GM12892 (cell line): ENCODE measurements at regions not wholly inside any gene's neighbourhood (a gene's known extent, or its start where the extent isn't known, plus 50 kb on each side); places are given as distances from the start of the nearest gene placed in this dataset.
"Not testable (repeated sequence)": the region's sequence is repeated elsewhere in the genome, so short reads cannot be mapped to it uniquely, and the experiment has no call there.

Experiments
- DNase-seq: peaks from one replicate; pipeline ENCODE4 v3.0.0; 2011; ENCODE audit not compliant: insufficient read length
- FAIRE-seq: peaks from 2 replicates; lab custom pipeline; 2011; peaks lifted over from hg19 to GRCh38; lab: Jason Lieb, UNC
- POLR2A ChIP-seq: IDR thresholded peaks from 2 replicates; pipeline ENCODE4 v1.6.1; 2011; ENCODE audit warnings: low read depth, low read length, control low read depth
- POLR2AphosphoS5 ChIP-seq: IDR thresholded peaks from 2 replicates; pipeline ENCODE4 v1.6.1; 2011; ENCODE audit warnings: low read depth, low read length, control low read depth
- TAF1 ChIP-seq: IDR thresholded peaks from 2 replicates; pipeline ENCODE4 v1.6.1; 2011; ENCODE audit warnings: low read depth, mild to moderate bottlenecking, control low read depth, low read length, borderline replicate concordance

DNA sequence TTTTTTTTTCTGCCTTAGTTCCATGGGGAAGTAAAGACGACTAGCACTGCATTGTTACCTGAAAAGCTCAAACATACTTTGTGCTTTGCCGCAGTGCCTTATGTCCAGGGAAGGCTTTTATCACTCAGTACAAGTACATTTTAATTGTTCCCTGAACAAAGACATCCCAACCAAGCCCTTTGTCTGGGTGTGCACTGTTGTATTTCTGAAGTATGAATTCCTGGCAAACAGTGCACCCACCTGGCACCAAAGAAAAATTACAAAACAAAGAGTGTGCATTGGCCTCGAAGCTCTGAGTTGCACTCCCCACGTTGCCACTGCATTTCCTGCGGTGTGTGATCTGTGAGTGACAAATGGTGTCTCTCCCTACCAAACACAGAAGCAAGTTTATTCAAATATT, 858.5 kb upstream of the PIK3C3 start:
- FAIRE-seq (no peak), DNase-seq (no peak)
- TF ChIP-seq POLR2A = no peak
- no peak for TF ChIP-seq POLR2AphosphoS5
- TF ChIP-seq TAF1 = no peak

- no peak for DNase-seq
- TF ChIP-seq POLR2A (no peak), POLR2AphosphoS5 (no peak), TAF1 (no peak)
- FAIRE-seq = no peak
These were observed 878.0 kb upstream of the PIK3C3 start for GRCh38 chr18:41077076-41077475.

DNA sequence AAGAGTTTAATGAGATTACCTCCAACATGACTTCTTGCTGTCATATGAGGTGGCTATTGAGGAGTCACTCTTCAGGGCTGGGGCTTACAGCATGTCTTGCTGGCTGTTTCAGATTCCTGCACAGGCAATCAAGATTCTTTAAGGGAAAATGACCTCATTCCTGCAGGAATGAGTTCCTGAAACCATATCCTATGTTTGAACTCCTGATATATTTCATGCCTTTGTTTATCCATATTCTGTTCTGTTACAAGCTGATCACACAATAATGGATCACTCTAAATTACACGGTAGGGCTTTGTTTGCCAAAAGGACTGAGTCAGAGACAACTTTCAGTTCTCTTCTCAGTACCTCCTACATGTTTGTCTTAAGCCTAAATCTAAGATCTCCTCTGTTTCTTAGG, 879.8 kb upstream of the PIK3C3 start:
- no peak for FAIRE-seq
- DNase-seq = no peak
- TF ChIP-seq POLR2A (no peak), POLR2AphosphoS5 (no peak), TAF1 (no peak)

DNA sequence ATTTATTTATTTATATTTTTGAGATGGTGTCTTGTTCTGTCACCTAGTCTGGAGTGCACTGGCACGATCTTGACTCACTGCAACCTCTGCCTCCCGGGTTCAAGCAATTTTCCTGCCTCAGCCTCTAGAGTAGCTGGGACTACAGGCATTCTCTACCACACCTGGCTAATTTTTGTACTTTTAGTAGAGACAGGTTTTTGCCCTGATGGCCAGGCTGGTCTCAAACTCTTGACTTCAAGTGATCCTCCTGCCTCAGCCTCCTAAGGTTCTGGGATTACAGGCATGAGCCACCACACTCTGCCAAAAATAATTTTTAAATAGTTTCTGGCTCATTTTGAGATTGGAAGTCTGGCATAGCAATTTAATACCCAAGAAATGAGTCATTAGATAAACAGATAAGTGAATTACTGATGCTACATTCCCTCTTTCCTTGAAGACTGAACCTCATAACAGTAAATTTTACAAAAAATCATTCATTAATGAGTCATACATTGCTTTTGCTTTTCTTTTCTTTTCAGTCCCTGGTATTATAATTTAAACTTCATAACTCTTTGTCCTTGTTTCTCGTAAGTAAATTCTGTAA, 881.6 kb upstream of the PIK3C3 start:
- TF ChIP-seq POLR2AphosphoS5 (no peak), POLR2A (no peak), TAF1 (no peak)
- no peak for FAIRE-seq
- DNase-seq = no peak

DNA sequence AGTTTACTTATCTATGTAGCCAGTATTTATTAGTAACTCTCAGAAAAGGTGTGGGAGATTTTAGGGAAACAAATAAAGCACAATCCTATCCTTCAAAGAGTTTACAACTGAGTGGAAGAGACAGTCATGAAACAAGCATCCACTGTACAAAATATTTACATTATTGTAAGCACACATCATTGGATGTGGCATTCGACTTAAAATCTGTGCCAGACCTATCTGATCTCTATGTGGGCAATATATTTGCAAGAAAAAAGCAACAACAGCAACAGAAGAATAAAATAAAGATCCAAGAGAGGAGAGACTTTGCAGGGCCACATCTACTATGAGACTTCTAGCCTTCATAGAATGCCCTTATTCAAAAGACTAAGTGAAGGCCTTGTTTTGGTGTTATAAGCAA, 882.1 kb upstream of the PIK3C3 start:
- DNase-seq = no peak
- TF ChIP-seq TAF1 (no peak), POLR2A (no peak), POLR2AphosphoS5 (no peak)
- no peak for FAIRE-seq

GRCh38 chr18:41071826-41072225, 883.2 kb upstream of the PIK3C3 start:
- FAIRE-seq = no peak
- DNase-seq = no peak
- no peak for TF ChIP-seq POLR2A

DNA sequence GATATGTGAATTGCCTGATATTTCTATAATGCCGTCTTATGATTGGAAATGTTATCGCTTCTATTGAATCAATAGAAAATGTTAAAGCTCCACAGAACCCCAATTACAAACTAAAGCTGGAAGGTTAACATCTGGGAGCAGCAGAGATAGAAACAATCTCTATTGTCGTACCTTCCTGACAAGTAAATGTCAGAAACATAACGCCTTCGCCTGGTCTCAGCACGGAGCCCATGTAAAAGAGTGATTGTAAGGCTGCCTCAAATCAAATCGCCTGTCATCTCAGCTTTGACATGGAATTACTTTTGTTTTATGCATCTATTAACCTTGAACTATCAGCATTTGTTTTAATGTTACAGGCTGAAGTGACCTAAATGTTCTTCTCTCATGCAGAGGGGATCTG, 885.9 kb upstream of the PIK3C3 start:
- FAIRE-seq (no peak), DNase-seq (no peak)
- TF ChIP-seq POLR2AphosphoS5 = no peak
- TF ChIP-seq POLR2A = no peak
- TF ChIP-seq TAF1 = no peak

DNA sequence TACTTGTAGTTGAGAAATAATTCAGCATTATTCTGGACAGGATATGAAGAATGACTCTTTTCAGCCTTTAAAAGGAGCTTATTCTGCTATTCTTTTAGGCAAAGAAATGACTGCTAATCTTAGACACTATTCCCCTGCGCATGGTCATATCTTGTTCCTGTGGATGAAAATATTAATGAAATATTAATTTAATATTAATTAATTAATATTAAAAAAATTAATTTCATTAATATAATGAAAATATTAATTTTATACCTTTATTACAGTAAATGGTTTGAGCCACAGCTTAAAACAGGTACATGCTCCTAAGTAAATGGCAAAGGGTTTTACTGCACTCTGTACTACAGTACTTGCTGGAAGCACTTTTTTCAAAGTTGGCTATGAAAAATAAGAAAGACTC, 890.1 kb upstream of the PIK3C3 start:
- FAIRE-seq (no peak), DNase-seq (no peak)
- TF ChIP-seq POLR2A = no peak
- no peak for TF ChIP-seq POLR2AphosphoS5
- TF ChIP-seq TAF1 = no peak

GRCh38 chr18:41060967-41061366, 894.1 kb upstream of the PIK3C3 start:
- TF ChIP-seq POLR2A = no peak
- TF ChIP-seq TAF1 = no peak
- no peak for TF ChIP-seq POLR2AphosphoS5
- FAIRE-seq (no peak), DNase-seq (no peak)

- FAIRE-seq (no peak), DNase-seq (no peak)
- TF ChIP-seq POLR2A = no peak
- no peak for TF ChIP-seq TAF1
- TF ChIP-seq POLR2AphosphoS5 = no peak
These were observed 896.0 kb upstream of the PIK3C3 start for GRCh38 chr18:41059126-41059415.

GRCh38 chr18:41058351-41059125, 896.5 kb upstream of the PIK3C3 start:
- TF ChIP-seq TAF1 (no peak), POLR2A (no peak), POLR2AphosphoS5 (no peak)
- DNase-seq (no peak), FAIRE-seq (no peak)

- TF ChIP-seq TAF1 (no peak), POLR2AphosphoS5 (no peak), POLR2A (no peak)
- DNase-seq = no peak
- no peak for FAIRE-seq
These were observed 902.4 kb upstream of the PIK3C3 start for GRCh38 chr18:41052625-41053024.

DNA sequence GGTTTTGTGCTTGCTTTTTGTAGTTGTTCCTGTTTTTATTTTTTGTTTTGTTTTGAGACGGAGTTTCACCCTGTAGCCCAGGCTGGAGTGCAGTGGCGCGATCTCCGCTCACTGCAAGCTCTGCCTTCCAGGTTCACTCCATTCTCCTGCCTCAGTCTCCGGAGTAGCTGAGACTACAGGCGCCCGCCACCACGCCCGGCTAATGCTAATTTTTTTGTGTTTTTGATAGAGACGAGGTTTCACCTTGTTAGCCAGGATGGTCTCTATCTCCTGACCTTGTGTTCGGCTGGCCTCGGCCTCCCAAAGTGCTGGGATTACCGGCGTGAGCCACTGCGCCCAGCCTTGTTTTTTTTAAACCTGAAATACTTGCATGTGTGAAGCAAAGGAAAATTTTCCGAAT, 908.8 kb upstream of the PIK3C3 start:
- not testable (repeated sequence) for FAIRE-seq, DNase-seq
